ENCODE measurements at regions not wholly inside any gene's neighbourhood (a gene's known extent, or its start where the extent isn't known, plus 50 kb on each side); places are given as distances from the start of the nearest gene placed in this dataset.

DNA sequence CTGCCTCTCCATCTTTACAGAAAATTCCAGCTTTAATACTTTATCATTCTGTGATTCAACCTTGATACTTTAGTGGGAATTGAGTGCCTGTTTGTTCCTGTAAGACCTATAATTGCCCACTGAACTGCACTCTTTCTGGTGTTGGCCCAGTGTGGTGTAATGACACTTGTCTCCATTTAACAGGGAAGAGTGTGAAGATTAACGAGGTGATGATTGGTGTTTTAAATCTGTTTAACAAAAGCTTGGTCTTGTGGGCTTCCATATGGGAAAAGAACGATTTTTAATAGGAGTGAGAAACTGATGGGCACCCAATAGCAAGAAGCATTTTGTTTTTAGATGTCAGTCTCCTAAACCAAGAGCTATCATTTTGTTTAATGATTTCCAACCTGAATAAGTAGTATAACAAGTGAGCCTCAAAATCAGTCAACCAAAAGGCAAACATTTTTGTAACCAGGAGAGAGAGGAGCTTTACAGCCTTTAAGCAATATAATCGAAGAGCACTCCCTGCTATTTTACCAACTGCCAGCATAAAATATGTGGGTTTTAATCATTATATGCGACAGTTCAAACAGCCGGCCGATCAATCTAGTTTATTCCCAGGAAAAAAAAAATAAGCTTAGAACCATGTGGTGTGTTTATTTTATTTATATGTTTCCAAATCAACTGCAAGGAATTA lies 50.2 kb downstream of the SUPT20HL1 start:
- H3K36me3 Mint-ChIP-seq (ENCODE audit: low read depth) = no peaks in the 10 kb centered on the region
- H3K27me3 Mint-ChIP-seq = no peaks in the 10 kb centered on the region
- H3K9me3 Mint-ChIP-seq = no peaks in the 10 kb centered on the region
- no peak overlapping the region for H3K27ac Mint-ChIP-seq
- H3K4me3 Mint-ChIP-seq = no peak overlapping the region
- peaks cover 5% of the 10 kb centered on the region for H3K4me1 Mint-ChIP-seq
- ATAC-seq (replicated peaks) = no peak

DNA sequence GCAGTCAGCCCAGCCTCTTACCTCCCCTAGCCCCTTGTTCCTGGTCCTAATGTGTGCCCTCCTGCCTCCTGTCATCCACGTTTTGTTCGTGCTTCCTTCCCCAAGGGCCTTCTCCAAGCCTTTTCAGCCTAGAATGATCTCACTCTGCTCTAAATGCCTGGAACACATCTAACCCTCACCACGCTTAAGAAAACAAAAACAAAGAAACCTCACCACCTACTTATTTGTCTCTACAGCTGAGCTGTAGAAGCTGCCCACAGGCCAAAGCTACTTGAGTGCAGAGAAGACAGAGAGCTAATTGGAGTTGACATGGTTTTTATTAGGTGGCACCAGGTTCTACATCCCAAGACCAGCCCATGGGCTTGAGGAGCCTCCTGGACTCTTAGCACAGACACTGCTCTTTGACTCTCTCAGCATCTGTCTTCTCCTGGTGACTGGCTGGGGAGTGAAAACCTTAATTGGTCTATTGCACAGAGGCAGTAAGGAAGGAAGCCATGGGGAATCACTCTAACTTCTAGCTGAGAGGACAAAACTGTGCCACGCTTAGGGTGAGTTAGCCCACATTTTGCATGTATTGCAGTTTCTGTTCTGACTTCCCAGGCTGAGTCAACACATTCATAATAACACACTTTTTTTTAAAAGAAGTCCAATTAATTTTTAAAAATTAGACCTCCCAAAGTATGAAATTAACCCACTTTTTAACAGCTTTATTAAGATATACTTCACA lies 52.3 kb upstream of the PDK3 start:
- peak; percentile 75 for ATAC-seq (replicated peaks)
- H3K4me1 Mint-ChIP-seq = peaks cover 5% of the 10 kb centered on the region

More for the DNA sequence above, 52.3 kb upstream of the PDK3 start:
- H3K36me3 Mint-ChIP-seq (ENCODE audit: low read depth) = no peaks in the 10 kb centered on the region
- no peaks in the 10 kb centered on the region for H3K27me3 Mint-ChIP-seq
- H3K9me3 Mint-ChIP-seq = no peaks in the 10 kb centered on the region
- peak overlapping the region; percentile 34 for H3K27ac Mint-ChIP-seq
- H3K4me3 Mint-ChIP-seq = no peak overlapping the region
